GM19043 (cell line): ENCODE measurements at regions not wholly inside any gene's neighbourhood (a gene's known extent, or its start where the extent isn't known, plus 50 kb on each side); places are given as distances from the start of the nearest gene placed in this dataset.
"Not testable (repeated sequence)": the region's sequence is repeated elsewhere in the genome, so short reads cannot be mapped to it uniquely, and the experiment has no call there.

Experiments
- ATAC-seq: cut with Tn5 transposase; IDR thresholded peaks from one replicate; pipeline ENCODE4 v1.9.1; 2021; ENCODE audit warnings: low read depth; ENCODE audit not compliant: unreplicated experiment

- ATAC-seq, result not testable (repeated sequence)
These were observed 163.2 kb upstream of the LMO3 start for GRCh38 chr12:16769129-16769528.

DNA sequence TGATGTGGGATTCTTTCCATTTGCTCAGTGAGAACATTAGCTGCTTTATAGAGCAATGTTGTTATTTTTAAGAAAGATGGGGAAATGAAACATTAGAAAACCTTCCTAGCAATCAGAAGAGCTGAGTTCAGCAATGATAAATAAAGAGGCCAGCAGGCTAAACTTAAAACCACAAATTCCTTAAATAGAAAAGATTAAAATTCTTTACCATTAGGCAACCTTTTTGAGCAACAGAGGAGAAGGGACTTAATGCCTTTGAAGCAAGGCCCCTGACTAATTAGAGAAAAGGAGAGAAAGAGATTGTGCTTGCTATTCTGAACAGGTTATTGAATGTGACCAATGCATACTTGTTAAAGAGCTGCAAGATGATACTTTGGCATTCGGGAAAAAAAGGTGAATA is 160.8 kb upstream of the LMO3 start:
- no peak for ATAC-seq

GRCh38 chr12:16763901-16764300 is 157.9 kb upstream of the LMO3 start:
- ATAC-seq, result no peak

GRCh38 chr12:16756833-16757555 is 151.0 kb upstream of the LMO3 start:
- no peak for ATAC-seq

DNA sequence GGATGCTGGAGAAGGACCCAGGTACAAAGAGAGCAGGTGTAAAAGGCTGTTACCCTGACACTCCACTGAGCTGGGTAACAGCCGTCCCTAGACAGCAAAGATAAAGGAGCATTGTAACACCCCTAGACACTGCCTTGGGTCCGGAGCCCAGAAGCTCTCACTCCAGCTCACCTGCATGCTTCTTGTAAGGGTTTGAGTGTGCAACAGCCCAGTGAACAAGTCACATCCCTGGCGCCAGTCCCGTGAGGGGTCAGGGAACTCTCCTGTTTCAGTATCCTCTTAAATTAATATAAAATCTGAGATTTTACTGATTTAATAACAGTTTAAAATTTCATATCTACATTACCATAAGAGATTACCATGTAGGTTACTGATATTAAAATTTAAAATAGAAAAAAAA is 124.8 kb upstream of the LMO3 start:
- ATAC-seq, result no peak

GRCh38 chr12:16726879-16727278 is 120.9 kb upstream of the LMO3 start:
- no peak for ATAC-seq

DNA sequence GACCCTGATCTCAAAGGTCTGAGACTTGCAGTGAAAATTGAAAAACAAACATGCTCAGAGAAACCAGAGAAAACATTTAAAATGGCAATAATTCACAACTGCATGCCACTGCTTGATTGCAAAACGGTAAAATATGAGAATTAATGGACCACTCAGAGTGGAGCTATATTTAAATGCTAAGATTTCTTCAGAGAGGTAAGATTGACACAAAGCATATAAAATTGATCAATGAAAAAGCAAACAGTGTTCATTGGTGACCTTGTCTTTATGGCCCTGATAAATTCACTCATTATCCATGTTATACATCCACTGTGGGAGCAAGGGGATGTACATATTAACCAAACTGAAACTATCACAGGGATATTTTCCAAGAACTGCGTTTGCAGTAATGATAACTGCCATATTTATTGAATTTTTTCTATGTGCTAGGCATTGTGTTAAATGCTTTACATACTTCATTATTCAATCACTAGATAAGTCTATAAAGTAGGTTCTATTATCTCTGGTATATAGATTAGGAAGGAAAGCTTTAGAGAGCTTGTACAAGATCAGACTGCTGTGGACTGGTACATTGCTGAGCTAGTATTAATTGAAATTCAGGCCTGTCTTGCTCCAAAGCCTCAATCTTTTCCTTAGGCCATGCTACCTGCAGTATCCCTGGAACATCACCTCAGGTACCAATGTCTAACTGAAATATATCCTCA is 113.9 kb upstream of the LMO3 start:
- ATAC-seq, result no peak

- ATAC-seq, result no peak
These were observed 111.0 kb upstream of the LMO3 start for GRCh38 chr12:16716928-16717327.

DNA sequence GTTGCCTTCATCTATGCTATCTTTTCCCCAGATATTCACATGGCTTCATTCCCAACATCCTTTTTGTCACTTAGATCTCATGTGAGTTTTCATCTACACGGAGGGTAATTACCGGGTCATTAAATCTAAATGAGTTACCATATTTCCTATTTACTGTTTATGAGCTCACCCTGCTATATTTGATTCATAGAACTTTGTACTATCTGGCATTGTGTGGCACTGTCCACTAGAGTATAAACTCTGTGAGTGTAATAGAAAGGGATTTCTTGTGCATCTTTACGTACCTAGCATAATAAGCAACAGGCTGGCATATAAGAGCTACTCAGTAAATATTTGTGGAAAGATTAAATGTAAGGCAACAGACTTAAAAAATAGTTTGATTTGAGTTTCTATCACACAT is 86.1 kb upstream of the LMO3 start:
- ATAC-seq, result no peak

- ATAC-seq, result no peak
These were observed 85.7 kb upstream of the LMO3 start for GRCh38 chr12:16691624-16692023.

DNA sequence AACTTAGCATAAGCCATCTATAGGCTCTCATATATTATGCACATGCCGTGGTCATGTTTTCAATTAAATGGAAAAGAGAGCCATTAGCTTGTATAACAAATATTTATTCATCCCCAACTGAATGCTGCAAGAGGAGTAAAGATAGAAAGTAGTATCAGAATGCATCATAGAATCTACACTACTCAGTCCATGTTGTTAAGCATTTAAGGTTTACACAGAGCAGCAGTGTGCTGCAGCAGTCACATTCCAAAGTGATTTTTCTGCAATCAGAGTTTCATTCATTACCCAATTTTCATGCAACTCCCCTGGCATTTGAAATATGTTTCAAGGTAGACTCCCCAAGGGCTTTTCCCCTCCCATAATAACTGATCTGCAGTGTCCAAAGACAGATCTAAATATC is 82.2 kb upstream of the LMO3 start:
- ATAC-seq, result no peak

DNA sequence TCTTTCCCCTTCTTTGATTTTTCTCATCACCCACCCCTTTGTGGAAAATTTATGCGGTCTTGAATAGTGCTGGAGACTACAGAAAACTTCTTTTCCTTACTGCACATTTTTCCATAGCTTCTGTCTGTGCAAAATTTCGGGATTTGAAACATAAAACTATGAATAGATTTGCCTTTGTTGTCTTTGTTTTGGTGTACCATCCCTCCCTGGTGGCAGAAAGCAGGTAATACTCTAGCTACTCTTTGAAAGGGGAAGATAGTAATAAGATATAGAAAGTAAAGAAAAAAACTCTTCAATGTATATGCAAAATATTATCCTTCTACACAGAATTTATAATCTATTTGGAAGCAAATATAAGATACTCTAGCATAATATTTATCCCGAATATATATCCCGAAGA is 79.1 kb upstream of the LMO3 start:
- no peak for ATAC-seq

DNA sequence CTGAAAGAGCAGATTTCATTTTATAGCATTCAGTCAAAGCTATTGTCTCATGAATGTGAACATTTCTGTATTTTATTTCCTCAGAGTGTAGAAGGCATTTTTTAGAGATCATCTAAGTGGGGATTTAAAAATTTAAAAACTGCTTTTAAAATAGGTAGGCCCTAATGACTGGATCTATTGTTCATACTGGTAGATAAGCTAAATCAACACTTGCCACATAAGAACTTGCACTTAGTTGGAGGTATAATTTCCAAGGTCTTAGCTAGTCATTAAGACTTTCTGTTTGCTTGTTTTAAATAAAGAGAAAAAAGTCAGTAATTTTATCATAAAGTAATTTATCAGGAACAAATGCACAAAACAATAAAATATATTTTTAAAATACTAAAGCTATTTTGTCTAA is 75.2 kb upstream of the LMO3 start:
- no peak for ATAC-seq

DNA sequence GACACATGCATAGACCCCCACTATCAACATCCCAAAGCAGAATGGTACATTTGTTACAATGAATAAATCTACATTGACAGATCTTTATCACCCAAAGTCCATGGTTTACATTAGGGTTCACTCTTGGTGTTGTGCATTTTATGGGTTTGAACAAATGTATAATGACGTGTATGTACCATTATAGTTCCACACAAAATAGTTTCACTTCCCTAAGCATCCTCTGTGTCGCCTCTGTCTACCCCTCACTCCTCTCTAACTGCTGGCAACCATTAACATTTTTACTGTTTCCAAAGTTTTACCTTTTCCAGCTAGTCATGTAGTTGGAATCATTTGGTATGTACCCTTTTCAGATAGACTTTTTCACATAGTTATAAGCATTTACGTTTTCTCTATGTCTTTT is 69.5 kb upstream of the LMO3 start:
- ATAC-seq, result no peak

- ATAC-seq, result no peak
These were observed 68.9 kb upstream of the LMO3 start for GRCh38 chr12:16674885-16675284.

DNA sequence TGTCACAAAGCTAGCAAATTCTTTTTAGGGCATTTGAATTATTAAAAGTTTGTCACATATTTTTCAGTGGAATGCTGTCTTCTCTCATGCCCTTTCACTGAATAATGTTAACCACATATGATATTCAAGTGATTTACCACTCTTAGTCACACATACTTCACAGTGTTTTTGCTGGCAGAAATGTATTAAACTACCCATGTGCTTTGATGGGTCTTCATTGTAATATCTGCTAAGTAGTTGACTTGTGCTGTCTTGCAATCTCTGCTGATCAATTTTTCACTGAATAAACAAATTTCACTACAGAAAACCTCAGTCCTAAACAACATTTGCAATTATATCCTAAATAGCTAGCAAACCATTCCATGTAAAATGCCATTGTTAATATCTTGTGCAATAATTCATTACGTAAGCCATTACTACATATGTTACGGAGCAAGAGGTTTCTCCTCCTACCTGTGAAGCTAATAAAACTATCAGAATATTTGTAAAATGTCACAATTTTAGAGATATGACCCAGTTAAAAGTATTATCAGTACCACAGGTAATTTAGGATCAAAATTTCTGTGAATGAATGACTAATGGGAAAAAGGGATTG is 64.6 kb upstream of the LMO3 start:
- no peak for ATAC-seq

- no peak for ATAC-seq
These were observed 63.8 kb upstream of the LMO3 start for GRCh38 chr12:16669756-16670155.

DNA sequence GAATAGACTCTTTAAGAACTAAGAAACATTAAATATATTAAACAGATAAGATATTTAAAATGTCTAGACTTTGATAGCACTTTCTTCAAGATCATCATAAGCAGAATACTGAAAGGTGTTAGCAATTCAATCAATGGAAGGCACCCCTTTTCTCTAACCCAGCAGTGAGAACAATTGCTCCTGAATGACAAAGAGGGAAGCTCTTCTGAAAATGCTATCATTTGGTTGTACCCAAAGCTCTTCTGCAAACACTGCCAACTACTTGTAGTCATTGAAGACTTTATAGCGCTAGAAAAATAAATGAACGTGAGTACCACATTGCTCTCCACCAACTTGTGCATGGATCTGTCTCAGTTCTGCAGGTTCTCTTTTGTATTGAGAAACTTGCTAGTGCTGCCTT is 62.2 kb upstream of the LMO3 start:
- ATAC-seq, result no peak

DNA sequence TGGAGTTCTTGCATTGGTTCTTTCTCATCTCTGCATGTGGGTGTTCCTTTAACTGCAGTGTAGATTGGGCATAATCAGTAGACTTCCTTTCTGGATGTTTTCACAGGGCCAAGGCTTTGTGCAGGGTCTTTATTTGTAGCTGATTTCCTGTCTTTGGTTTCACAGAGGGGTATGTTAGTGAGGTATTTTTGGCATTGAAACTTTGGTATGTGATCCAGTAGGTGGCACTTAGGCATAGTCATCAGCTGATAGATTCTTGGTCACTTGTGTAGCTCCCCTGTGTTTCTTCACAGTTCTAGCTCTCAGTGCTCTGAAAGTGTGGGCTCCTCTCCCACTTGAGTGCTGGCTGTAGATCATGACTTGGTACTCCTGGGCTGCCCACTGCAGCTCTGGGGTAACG is 52.7 kb upstream of the LMO3 start:
- no peak for ATAC-seq
